Transverse colon (tissue), 4 donors: ENCODE measurements at regions not wholly inside any gene's neighbourhood (a gene's known extent, or its start where the extent isn't known, plus 50 kb on each side); places are given as distances from the start of the nearest gene placed in this dataset.

Source experiments
- DNase-seq: peaks from one replicate; pipeline ENCODE4 v3.0.0-alpha.2; 2019
- H3K27ac ChIP-seq, 4 donors: fragments of 200-600 bp; sonication (generic); 2 replicates each; pipeline ENCODE4 v1.5.1; 2016 to 2018; ENCODE audit warnings: inconsistent platforms in 4 of 4
- H3K27me3 ChIP-seq: fragments of 200-600 bp; sonication (generic); 2 replicates; pipeline ENCODE4 v1.5.1; 2017; ENCODE audit warnings: inconsistent platforms
- H3K36me3 ChIP-seq, 4 donors: fragments of 200-600 bp; sonication (generic); 2 replicates each; pipeline ENCODE4 v1.5.1; 2017 to 2019; ENCODE audit warnings: inconsistent platforms in 4 of 4
- H3K4me1 ChIP-seq, 4 donors: fragments of 200-600 bp; sonication (generic); 2 replicates each; pipeline ENCODE4 v1.5.1; 2017 to 2020; ENCODE audit warnings: inconsistent platforms in 4 of 4
- H3K4me3 ChIP-seq, 4 donors: fragments of 200-600 bp; sonication (generic); 1 replicate in 1 of 4; 2 replicates in 3 of 4; pipeline versions ENCODE4 v1.5.1 to v1.6.1; 2017 to 2019; ENCODE audit warnings: inconsistent platforms in 4 of 4
- H3K9me3 ChIP-seq, 2 donors: fragments of 200-600 bp; sonication (generic); 2 replicates each; pipeline ENCODE4 v1.5.1; 2017 to 2019; ENCODE audit warnings: inconsistent platforms in 2 of 2
- EP300 ChIP-seq: sonication (generic); formaldehyde crosslinking; IDR thresholded peaks from one replicate; pipeline ENCODE4 v1.6.1; 2017; ENCODE audit warnings: antibody characterized with exemption, low read depth
- POLR2A ChIP-seq: fragments of 450-650 bp; IDR thresholded peaks from one replicate; pipeline ENCODE4 v1.6.1; 2016; ENCODE audit warnings: antibody characterized with exemption, mild to moderate bottlenecking, moderate library complexity
- POLR2AphosphoS5 ChIP-seq, 3 donors: sonication (generic); formaldehyde crosslinking; IDR thresholded peaks; one replicate each; pipeline ENCODE4 v1.6.1; 2016; ENCODE audit warnings: antibody characterized with exemption in 3 of 3
- WGBS, 2 donors: methylation state at CpG; one replicate each; pipeline ENCODE4 v1.1.5; 2018; ENCODE audit warnings: low coverage in 1 of 2; 5-methylcytosine and 5-hydroxymethylcytosine counted together
- in situ Hi-C, 4 donors: fragments of 200-750 bp; cut with MboI; loops; one replicate each; pipeline versions ENCODE4 v1.15.0 to v1.15.1; 2017; ENCODE audit warnings: low sequenced_read_pairs in 3 of 4, low pct_ligation_motif_present in 1 of 4, low pct_unique_long_range_greater_than_20kb in 1 of 4
- intact Hi-C: fragments of 100-400 bp; cut with DNase I; formaldehyde crosslinking; loops from one replicate; pipeline ENCODE4 v1.15.1; 2023; ENCODE audit warnings: low total_unique reads
- TF ChIP-seq, protein P1 (sequence below), 5 experiments: fragments of 200-600 bp in 3 of 5; fragments of 450-650 bp in 2 of 5; sonication (generic) in 3 of 5; IDR thresholded peaks; 1 replicate in 2 of 5; 2 replicates in 3 of 5; pipeline ENCODE4 v1.5.1; 2016 to 2017; ENCODE audit warnings: antibody characterized with exemption in 5 of 5, inconsistent platforms in 3 of 5, mild to moderate bottlenecking in 2 of 5, moderate library complexity in 1 of 5

DNA sequence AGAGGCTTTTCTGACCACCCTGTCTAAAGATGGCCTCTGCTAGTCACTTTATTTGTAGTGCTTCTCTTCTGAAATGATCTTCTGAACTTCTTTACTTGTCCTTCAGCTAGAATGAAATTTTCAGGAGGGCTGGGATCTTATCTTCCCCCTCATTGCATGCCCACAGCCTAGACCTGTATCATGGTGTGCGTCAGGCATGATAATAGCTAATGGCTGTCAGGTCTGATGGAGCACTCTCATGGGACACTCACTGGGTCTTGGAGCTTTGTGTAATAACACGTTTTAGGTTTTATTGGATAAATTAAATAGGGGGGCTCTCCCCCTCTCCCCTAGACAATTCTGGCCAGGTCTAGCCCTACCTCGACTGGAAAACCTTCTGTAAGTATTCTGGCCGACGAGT, 97.1 kb upstream of the NRXN3 start:
- Histone ChIP-seq H3K4me3 (no peak overlapping the region), H3K27me3 (no peaks in the 10 kb centered on the region), H3K4me1 (no peaks in the 10 kb centered on the region), H3K36me3 (no peaks in the 10 kb centered on the region), H3K27ac (no peak overlapping the region), H3K9me3 (no peaks in the 10 kb centered on the region)
- DNase-seq, result no peak
- WGBS, 2 donors, result 60 to 69% methylated on average over 5 of the region's 5 CpGs
- in situ Hi-C loops (no loop called here), intact Hi-C loops (no loop called here)
- TF ChIP-seq POLR2A (no peak), POLR2AphosphoS5 (IDR thresholded peaks at IDR 0.05) (no peak), EP300 (no peak)
- TF ChIP-seq, protein P1, sequence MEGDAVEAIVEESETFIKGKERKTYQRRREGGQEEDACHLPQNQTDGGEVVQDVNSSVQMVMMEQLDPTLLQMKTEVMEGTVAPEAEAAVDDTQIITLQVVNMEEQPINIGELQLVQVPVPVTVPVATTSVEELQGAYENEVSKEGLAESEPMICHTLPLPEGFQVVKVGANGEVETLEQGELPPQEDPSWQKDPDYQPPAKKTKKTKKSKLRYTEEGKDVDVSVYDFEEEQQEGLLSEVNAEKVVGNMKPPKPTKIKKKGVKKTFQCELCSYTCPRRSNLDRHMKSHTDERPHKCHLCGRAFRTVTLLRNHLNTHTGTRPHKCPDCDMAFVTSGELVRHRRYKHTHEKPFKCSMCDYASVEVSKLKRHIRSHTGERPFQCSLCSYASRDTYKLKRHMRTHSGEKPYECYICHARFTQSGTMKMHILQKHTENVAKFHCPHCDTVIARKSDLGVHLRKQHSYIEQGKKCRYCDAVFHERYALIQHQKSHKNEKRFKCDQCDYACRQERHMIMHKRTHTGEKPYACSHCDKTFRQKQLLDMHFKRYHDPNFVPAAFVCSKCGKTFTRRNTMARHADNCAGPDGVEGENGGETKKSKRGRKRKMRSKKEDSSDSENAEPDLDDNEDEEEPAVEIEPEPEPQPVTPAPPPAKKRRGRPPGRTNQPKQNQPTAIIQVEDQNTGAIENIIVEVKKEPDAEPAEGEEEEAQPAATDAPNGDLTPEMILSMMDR (IDR thresholded peaks at IDR 0.05), result no peak

DNA sequence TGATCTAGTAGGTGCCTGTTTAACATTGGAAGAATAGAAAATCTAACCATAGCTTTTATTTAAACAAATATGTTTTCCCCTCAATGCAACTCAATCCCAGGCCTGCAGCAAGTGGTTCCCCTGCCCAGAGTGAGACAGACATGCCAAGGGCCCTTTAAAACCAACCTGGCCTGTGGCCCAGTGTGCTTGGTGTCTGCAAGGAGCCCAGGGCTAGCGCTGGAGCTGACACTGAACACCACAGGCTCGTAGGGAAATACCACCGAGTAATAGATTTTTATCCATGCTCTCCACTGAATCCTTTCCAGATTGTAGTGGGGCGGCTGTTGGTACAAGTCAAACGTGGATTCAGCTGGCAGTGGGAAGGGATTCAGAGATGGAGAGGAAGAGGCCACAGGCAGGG, 95.6 kb upstream of the NRXN3 start:
- H3K27ac ChIP-seq, result no peak overlapping the region
- no peak for TF ChIP-seq POLR2A
- TF ChIP-seq, protein P1 (IDR thresholded peaks at IDR 0.05), result no peak
- TF ChIP-seq POLR2AphosphoS5 (IDR thresholded peaks at IDR 0.05), result no peak
- TF ChIP-seq EP300, result no peak
- H3K9me3 ChIP-seq, result no peaks in the 10 kb centered on the region
- H3K27me3 ChIP-seq, result no peaks in the 10 kb centered on the region
- intact Hi-C loops, result no loop called here
- in situ Hi-C loops, result no loop called here
- no peak overlapping the region for H3K4me3 ChIP-seq
- 42 to 53% methylated on average over 5 of the region's 5 CpGs for WGBS, 2 donors
- DNase-seq, result no peak
- H3K36me3 ChIP-seq, result no peaks in the 10 kb centered on the region
- no peaks in the 10 kb centered on the region for H3K4me1 ChIP-seq

DNA sequence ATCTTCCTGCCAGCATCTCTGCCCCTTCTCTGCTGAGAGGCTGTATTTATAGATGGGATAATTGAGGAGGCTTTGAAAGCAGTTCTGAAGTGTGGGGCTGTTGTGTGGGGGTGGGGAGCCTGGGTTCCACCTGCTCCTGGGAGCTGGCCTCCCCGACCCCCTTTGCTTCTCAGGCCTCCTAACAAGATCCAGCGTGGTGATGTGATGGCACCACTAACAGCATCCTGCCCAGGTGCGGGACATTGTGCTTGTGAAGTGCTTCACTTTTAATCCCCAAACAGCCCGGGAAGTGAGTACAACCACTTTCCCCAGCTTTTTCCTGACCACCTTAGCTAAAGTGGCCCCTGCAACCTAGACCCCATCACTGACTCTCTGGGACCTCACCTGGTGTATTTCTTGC, 95.1 kb upstream of the NRXN3 start:
- 72 to 80% methylated on average over 1 to 4 of the region's 4 CpGs for whole genome bisulfite sequencing, 2 donors
- in situ Hi-C loops (no loop called here), intact Hi-C loops (no loop called here)
- H3K9me3 ChIP-seq, result no peaks in the 10 kb centered on the region
- no peak overlapping the region for H3K27ac ChIP-seq
- DNase-seq, result no peak
- H3K27me3 ChIP-seq, result no peaks in the 10 kb centered on the region
- TF ChIP-seq POLR2A (no peak), POLR2AphosphoS5 (IDR thresholded peaks at IDR 0.05) (no peak), EP300 (no peak)
- TF ChIP-seq, protein P1 (IDR thresholded peaks at IDR 0.05), result no peak
- H3K36me3 ChIP-seq, result no peaks in the 10 kb centered on the region
- no peak overlapping the region for H3K4me3 ChIP-seq
- no peaks in the 10 kb centered on the region for H3K4me1 ChIP-seq

DNA sequence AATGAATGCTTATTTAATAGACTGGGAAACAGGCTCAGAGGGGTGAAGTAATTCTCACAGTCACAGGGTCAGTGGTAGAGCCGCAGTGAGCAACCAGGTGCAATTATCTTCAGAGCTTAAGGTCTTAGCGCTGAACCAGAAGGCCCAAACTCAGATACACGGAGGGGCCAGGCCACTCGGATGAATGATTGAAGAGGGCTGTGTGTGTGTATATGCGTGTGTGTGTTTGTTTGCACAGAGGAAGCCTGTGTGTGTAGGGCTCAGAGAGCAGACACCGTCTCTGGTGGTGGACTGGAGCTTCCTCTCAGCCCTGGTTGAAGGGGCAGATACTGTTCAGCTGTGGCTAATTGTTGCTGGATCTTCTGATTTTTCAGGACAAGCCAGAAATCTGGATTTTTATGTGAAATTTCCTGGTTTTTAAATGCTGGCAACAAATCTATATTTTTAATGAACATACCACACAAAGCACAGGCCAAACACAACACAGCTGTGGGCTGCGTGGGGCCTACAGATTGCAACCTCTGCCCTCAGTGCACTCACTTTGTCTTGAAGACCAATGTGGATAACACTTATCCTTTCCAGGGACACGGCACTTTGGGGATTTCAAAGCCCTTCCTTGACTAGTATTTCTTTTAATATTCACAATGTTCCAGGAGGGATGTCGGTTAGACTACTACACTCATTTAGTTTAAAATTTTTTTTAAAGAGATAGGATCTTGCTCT, 94.5 kb upstream of the NRXN3 start:
- TF ChIP-seq POLR2AphosphoS5 (IDR thresholded peaks at IDR 0.05) (no peak), EP300 (no peak), POLR2A (no peak)
- TF ChIP-seq, protein P1 (IDR thresholded peaks at IDR 0.05), result no peak
- H3K9me3 ChIP-seq, result no peaks in the 10 kb centered on the region
- 61 to 72% methylated on average over 6 to 9 of the region's 9 CpGs for WGBS, 2 donors
- no peak overlapping the region for H3K27ac ChIP-seq
- no peaks in the 10 kb centered on the region for H3K36me3 ChIP-seq
- intact Hi-C loops (no loop called here), in situ Hi-C loops (no loop called here)
- no peak overlapping the region for H3K4me3 ChIP-seq
- no peaks in the 10 kb centered on the region for H3K27me3 ChIP-seq
- H3K4me1 ChIP-seq, result no peaks in the 10 kb centered on the region
- DNase-seq, result no peak
